ENCODE measurements at regions not wholly inside any gene's neighbourhood (a gene's known extent, or its start where the extent isn't known, plus 50 kb on each side); places are given as distances from the start of the nearest gene placed in this dataset.
"Not testable (repeated sequence)": the region's sequence is repeated elsewhere in the genome, so short reads cannot be mapped to it uniquely, and the experiment has no call there.

DNA sequence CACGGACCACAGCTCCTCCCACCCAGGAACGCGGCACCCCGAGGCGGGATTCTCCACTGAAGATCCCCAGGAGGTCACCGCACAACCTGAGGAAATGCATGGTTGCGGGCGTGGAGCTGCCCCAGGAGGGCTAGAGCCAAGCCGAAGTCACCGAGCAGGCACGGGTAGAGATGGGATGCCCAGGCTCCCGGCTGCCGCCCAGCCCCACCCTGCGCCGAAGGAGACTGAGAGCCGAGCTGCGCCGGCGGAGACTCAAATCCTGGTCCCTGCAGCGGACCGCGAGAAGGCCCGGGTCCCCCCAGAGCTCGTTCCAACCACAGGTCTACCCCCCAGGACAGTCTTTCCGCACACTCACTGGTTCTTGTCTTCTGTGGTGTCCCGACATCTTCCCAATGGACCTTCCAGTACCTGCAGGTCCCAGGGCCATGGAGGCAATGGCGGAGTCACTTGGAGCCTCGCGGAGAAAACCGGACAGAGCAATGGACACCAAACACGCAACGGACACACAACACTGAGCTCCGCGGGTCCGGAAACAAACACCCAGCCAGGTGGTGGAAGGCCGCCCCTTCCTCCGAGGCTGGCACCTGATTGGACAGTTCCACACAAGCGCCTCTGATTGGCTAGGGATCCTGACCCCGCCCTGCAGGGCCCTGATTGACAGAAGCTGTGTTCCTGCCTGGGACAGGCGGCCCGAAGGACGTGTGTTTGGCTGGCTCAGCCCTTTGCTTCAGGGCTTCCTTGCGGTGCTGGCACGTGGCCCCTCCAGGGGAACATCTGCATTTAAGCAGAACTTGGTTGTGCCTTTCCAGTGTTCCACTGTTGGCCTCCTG is 331.9 kb upstream of the NUPR2 start:
- H3K9me3 ChIP-seq (ENCODE audit: control insufficient read depth, low read depth, low read length), result peaks cover 76% of the 10 kb centered on the region

DNA sequence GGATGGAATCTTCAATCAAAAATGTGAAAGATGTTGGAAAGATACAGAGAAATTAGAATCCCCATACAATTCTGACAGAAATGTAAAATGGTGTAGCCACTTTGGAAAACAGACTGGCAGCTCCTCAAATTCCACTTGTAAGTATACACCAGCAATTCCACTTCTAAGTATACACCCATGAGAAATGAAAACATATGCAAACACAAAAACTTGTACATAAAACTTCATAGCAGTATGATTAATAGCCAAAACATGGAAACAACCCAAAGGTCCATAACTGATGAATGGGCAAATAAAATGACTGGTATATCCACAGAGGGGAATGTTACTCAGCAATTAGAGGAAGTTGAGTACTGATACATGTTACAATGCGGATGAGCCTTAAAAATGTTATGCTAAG is 304.3 kb upstream of the NUPR2 start:
- not testable (repeated sequence) for H3K56ac ChIP-seq (ENCODE audit: insufficient read length, low read depth, low read length); H2BK15ac ChIP-seq (ENCODE audit: low read depth, low read length); H3K23me2 ChIP-seq (ENCODE audit: insufficient read length, low read depth, low read length, poor library complexity, severe bottlenecking); H3K27ac Mint-ChIP-seq; H3K4me3 Mint-ChIP-seq; H3K27me3 ChIP-seq (ENCODE audit: insufficient read depth, low read length); H3K4ac ChIP-seq (ENCODE audit: low read depth, low read length); H2BK120ac ChIP-seq (ENCODE audit: low read depth, low read length, poor library complexity, severe bottlenecking); H2BK5ac ChIP-seq (ENCODE audit: insufficient read length, low read length); H3K4me1 ChIP-seq (ENCODE audit: insufficient read depth, low read length); H3K9ac ChIP-seq (ENCODE audit: extremely low read depth, insufficient read length, low read length); H3K27me3 Mint-ChIP-seq (ENCODE audit: low read depth); H3K9me3 ChIP-seq (ENCODE audit: control insufficient read depth, low read depth, low read length); H2AK5ac ChIP-seq (ENCODE audit: insufficient read length, low read length); H4K20me1 ChIP-seq (ENCODE audit: control insufficient read depth, insufficient read depth, insufficient read length); H3K14ac ChIP-seq (ENCODE audit: insufficient read depth, low read length); H4K91ac ChIP-seq (ENCODE audit: insufficient read length, low read depth, low read length); H3K18ac ChIP-seq (ENCODE audit: insufficient read length, low read depth, low read length); H2BK12ac ChIP-seq (ENCODE audit: insufficient read length, low read depth, low read length); H3K79me2 ChIP-seq (ENCODE audit: insufficient read depth, low read length); H3K79me1 ChIP-seq (ENCODE audit: insufficient read depth, low read depth, low read length, poor library complexity, severe bottlenecking); H2AFZ ChIP-seq (ENCODE audit: low read length); H3K4me2 ChIP-seq (ENCODE audit: insufficient read depth, insufficient read length, low read length); DNase-seq; H4K5ac ChIP-seq (ENCODE audit: insufficient read length, low read depth, low read length); H3T11ph ChIP-seq (ENCODE audit: low read length); H4K8ac ChIP-seq (replicated peaks; ENCODE audit: insufficient read length, low read depth, low read length); H3K23ac ChIP-seq (ENCODE audit: insufficient read length, low read depth, low read length); H3K27ac ChIP-seq (ENCODE audit: insufficient read length, low read depth, low read length); H2BK20ac ChIP-seq (ENCODE audit: low read depth, low read length, poor library complexity, severe bottlenecking); H3K4me1 Mint-ChIP-seq
- Mint-ChIP-seq H3K9me3 (peaks cover 53 to 62% of the 10 kb centered on the region in 2 experiments), H3K36me3 (ENCODE audit: insufficient read depth in 1 of 3, low read depth in 3 of 3) (peaks cover 6 to 11% (median 7%) of the 10 kb centered on the region in 3 experiments; a peak in 5 of 7 replicates)
- no CpG with 5 or more reads among the region's 1 CpG for WGBS (ENCODE audit: extremely low coverage, insufficient read length, low lambda C conversion rate)

More for the DNA sequence above, 331.9 kb upstream of the NUPR2 start:
- Histone ChIP-seq H3K23ac (ENCODE audit: insufficient read length, low read depth, low read length) (no peak overlapping the region), H2BK5ac (ENCODE audit: insufficient read length, low read length) (no peak overlapping the region), H3K4me2 (ENCODE audit: insufficient read depth, insufficient read length, low read length) (no peak overlapping the region), H3K23me2 (ENCODE audit: insufficient read length, low read depth, low read length, poor library complexity, severe bottlenecking) (no peaks in the 10 kb centered on the region), H3K27me3 (ENCODE audit: insufficient read depth, low read length) (no peaks in the 10 kb centered on the region), H3K79me1 (ENCODE audit: insufficient read depth, low read depth, low read length, poor library complexity, severe bottlenecking) (no peaks in the 10 kb centered on the region), H2AFZ (ENCODE audit: low read length) (no peak overlapping the region), H3K14ac (ENCODE audit: insufficient read depth, low read length) (no peak overlapping the region), H4K5ac (ENCODE audit: insufficient read length, low read depth, low read length) (no peak overlapping the region), H2BK15ac (ENCODE audit: low read depth, low read length) (no peak overlapping the region), H2BK20ac (ENCODE audit: low read depth, low read length, poor library complexity, severe bottlenecking) (no peak overlapping the region), H3K9ac (ENCODE audit: extremely low read depth, insufficient read length, low read length) (no peak overlapping the region), H4K20me1 (ENCODE audit: control insufficient read depth, insufficient read depth, insufficient read length) (no peaks in the 10 kb centered on the region), H3K27ac (ENCODE audit: insufficient read length, low read depth, low read length) (no peak overlapping the region), H2BK12ac (ENCODE audit: insufficient read length, low read depth, low read length) (no peak overlapping the region), H3K4me1 (ENCODE audit: insufficient read depth, low read length) (no peaks in the 10 kb centered on the region), H2AK5ac (ENCODE audit: insufficient read length, low read length) (no peak overlapping the region), H3K79me2 (ENCODE audit: insufficient read depth, low read length) (no peaks in the 10 kb centered on the region), H3T11ph (ENCODE audit: low read length) (no peak overlapping the region), H4K8ac (replicated peaks; ENCODE audit: insufficient read length, low read depth, low read length) (no peak overlapping the region), H4K91ac (ENCODE audit: insufficient read length, low read depth, low read length) (no peak overlapping the region), H3K56ac (ENCODE audit: insufficient read length, low read depth, low read length) (no peak overlapping the region), H2BK120ac (ENCODE audit: low read depth, low read length, poor library complexity, severe bottlenecking) (no peak overlapping the region), H3K4ac (ENCODE audit: low read depth, low read length) (no peak overlapping the region), H3K18ac (ENCODE audit: insufficient read length, low read depth, low read length) (no peak overlapping the region)
- peaks cover 78 to 79% of the 10 kb centered on the region in 2 experiments for H3K9me3 Mint-ChIP-seq
- no peaks in the 10 kb centered on the region; the same call in 1 of the 2 replicates for H3K27me3 Mint-ChIP-seq (ENCODE audit: low read depth)
- no peak overlapping the region for H3K4me3 Mint-ChIP-seq
- DNase-seq, result no peak
- no peaks in the 10 kb centered on the region for H3K4me1 Mint-ChIP-seq
- WGBS (ENCODE audit: extremely low coverage, insufficient read length, low lambda C conversion rate), result no CpG with 5 or more reads among the region's 44 CpGs
- no peak overlapping the region for H3K27ac Mint-ChIP-seq
- H3K36me3 Mint-ChIP-seq (ENCODE audit: insufficient read depth in 1 of 3, low read depth in 3 of 3), result peaks cover 0 to 18% (median 12%) of the 10 kb centered on the region in 3 experiments; a peak in 5 of 7 replicates
- TF ChIP-seq, protein P1, sequence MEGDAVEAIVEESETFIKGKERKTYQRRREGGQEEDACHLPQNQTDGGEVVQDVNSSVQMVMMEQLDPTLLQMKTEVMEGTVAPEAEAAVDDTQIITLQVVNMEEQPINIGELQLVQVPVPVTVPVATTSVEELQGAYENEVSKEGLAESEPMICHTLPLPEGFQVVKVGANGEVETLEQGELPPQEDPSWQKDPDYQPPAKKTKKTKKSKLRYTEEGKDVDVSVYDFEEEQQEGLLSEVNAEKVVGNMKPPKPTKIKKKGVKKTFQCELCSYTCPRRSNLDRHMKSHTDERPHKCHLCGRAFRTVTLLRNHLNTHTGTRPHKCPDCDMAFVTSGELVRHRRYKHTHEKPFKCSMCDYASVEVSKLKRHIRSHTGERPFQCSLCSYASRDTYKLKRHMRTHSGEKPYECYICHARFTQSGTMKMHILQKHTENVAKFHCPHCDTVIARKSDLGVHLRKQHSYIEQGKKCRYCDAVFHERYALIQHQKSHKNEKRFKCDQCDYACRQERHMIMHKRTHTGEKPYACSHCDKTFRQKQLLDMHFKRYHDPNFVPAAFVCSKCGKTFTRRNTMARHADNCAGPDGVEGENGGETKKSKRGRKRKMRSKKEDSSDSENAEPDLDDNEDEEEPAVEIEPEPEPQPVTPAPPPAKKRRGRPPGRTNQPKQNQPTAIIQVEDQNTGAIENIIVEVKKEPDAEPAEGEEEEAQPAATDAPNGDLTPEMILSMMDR (conservative IDR thresholded peaks at IDR 0.05), result no peak

All from H9 (cell line).